H1 (cell line): ENCODE measurements at regions not wholly inside any gene's neighbourhood (a gene's known extent, or its start where the extent isn't known, plus 50 kb on each side); places are given as distances from the start of the nearest gene placed in this dataset.
A peak's percentile ranks its signal among the peaks of the same experiment; 100 is the strongest.

Experiments used
- CTCF ChIA-PET: fragments of 300-600 bp; sonication (Branson Sonifier 250); formaldehyde crosslinking; loops from one replicate; lab custom pipeline; 2021; ENCODE audit not compliant: partially characterized antibody; lab: Charles Lee
- POLR2A ChIA-PET: fragments of 300-600 bp; sonication (Branson Sonifier 250); formaldehyde crosslinking; loops from one replicate; lab custom pipeline; 2021; ENCODE audit warnings: inconsistent platforms; ENCODE audit not compliant: partially characterized antibody; lab: Charles Lee
- DNase-seq, 2 experiments: peaks; one replicate each; pipeline versions ENCODE4 v3.0.0 to v3.0.0-alpha.2; 2010 to 2022; ENCODE audit warnings: low spot score in 2 of 2, low read depth in 1 of 2, mixed read lengths in 1 of 2
- FAIRE-seq: peaks from 2 replicates; lab custom pipeline; 2011; peaks lifted over from hg19 to GRCh38; lab: Jason Lieb, UNC
- H2AFZ ChIP-seq: 2 replicates; pipeline ENCODE4 v1.8.1; 2012; ENCODE audit warnings: low read length, inconsistent platforms
- H2AK5ac ChIP-seq: 2 replicates; pipeline ENCODE4 v1.6.1; 2013; ENCODE audit warnings: low read depth, low read length
- H2BK120ac ChIP-seq: replicated peaks from 2 replicates; pipeline ENCODE3; 2013; ENCODE audit warnings: low read depth, low read length, inconsistent platforms
- H2BK12ac ChIP-seq: 2 replicates; pipeline ENCODE4 v1.6.1; 2013; ENCODE audit warnings: low read depth, low read length
- H2BK15ac ChIP-seq: 2 replicates; pipeline ENCODE4 v1.6.1; 2013; ENCODE audit warnings: low read length
- H2BK20ac ChIP-seq: 2 replicates; pipeline ENCODE4 v1.6.1; 2013; ENCODE audit warnings: low read length
- H2BK5ac ChIP-seq: 2 replicates; pipeline ENCODE4 v1.6.1; 2013; ENCODE audit warnings: low read depth, low read length
- H3K14ac ChIP-seq: 2 replicates; pipeline ENCODE4 v1.6.1; 2013; ENCODE audit warnings: inconsistent platforms; ENCODE audit not compliant: insufficient read length
- H3K18ac ChIP-seq: 2 replicates; pipeline ENCODE4 v1.6.1; 2013; ENCODE audit warnings: low read length; ENCODE audit errors: extremely low read depth
- H3K23ac ChIP-seq: 2 replicates; pipeline ENCODE4 v1.6.1; 2013; ENCODE audit warnings: inconsistent platforms; ENCODE audit not compliant: insufficient read length
- H3K23me2 ChIP-seq: 2 replicates; pipeline ENCODE4 v1.6.1; 2013; ENCODE audit warnings: low read depth, low read length
- H3K27ac ChIP-seq: 2 replicates; pipeline ENCODE4 v1.6.1; 2011; ENCODE audit warnings: low read depth, low read length, inconsistent platforms
- H3K27me3 ChIP-seq, 4 experiments: replicated peaks in 1 of 4; 1 replicate in 1 of 4; 2 replicates in 3 of 4; pipeline versions ENCODE4 v1.6.1 to v1.8.1; 2011 to 2013; ENCODE audit warnings: low read length in 3 of 4, mild to moderate bottlenecking in 3 of 4, inconsistent platforms in 2 of 4, mixed read lengths in 2 of 4, moderate library complexity in 1 of 4; ENCODE audit not compliant: control insufficient read depth in 3 of 4, insufficient read depth in 3 of 4; ENCODE audit errors: extremely low read depth in 1 of 4
- H3K36me3 ChIP-seq, 4 experiments: 2 replicates each; pipeline versions ENCODE4 v1.6.1 to v1.8.1; 2011 to 2013; ENCODE audit warnings: mild to moderate bottlenecking in 4 of 4, low read length in 3 of 4, moderate library complexity in 2 of 4, control low read depth in 1 of 4, inconsistent platforms in 1 of 4; ENCODE audit not compliant: insufficient read depth in 4 of 4, control insufficient read depth in 2 of 4
- H3K4ac ChIP-seq: replicated peaks from 2 replicates; pipeline ENCODE3; 2013; ENCODE audit warnings: low read length, low read depth, mixed read lengths, inconsistent platforms; ENCODE audit not compliant: insufficient read length
- H3K4me1 ChIP-seq, 4 experiments: replicated peaks in 1 of 4; 1 replicate in 1 of 4; 2 replicates in 3 of 4; pipeline versions ENCODE4 v1.6.1 to v1.8.1; 2011 to 2013; ENCODE audit warnings: low read length in 3 of 4, inconsistent platforms in 2 of 4, mixed read lengths in 1 of 4; ENCODE audit not compliant: insufficient read depth in 4 of 4, control insufficient read depth in 3 of 4
- H3K4me2 ChIP-seq, 2 experiments: 2 replicates each; pipeline versions ENCODE4 v1.6.1 to v1.8.1; 2011 to 2013; ENCODE audit warnings: low read depth in 2 of 2, low read length in 2 of 2, control low read depth in 1 of 2, inconsistent platforms in 1 of 2, mild to moderate bottlenecking in 1 of 2; ENCODE audit not compliant: insufficient read depth in 1 of 2
- H3K4me3 ChIP-seq, 4 experiments: fragments of 200-600, 300-600 bp in 1 of 4; sonication (generic), shearing (Covaris generic), sonication (Bioruptor Twin) in 1 of 4; 2 replicates each; pipeline versions ENCODE4 v1.5.1 to v1.8.1; 2011 to 2016; ENCODE audit warnings: low read length in 4 of 4, low read depth in 3 of 4, control low read depth in 2 of 4, inconsistent platforms in 2 of 4, mild to moderate bottlenecking in 2 of 4, mixed read lengths in 1 of 4, moderate library complexity in 1 of 4; ENCODE audit not compliant: insufficient read depth in 2 of 4; ENCODE audit errors: extremely low read depth in 1 of 4
- H3K56ac ChIP-seq: replicated peaks from 2 replicates; pipeline ENCODE3; 2013; ENCODE audit warnings: low read depth, mild to moderate bottlenecking, mixed read lengths, low read length, inconsistent platforms; ENCODE audit not compliant: insufficient read length
- H3K79me1 ChIP-seq: 2 replicates; pipeline ENCODE4 v1.6.1; 2013; ENCODE audit warnings: low read depth, low read length, control low read depth
- H3K79me2 ChIP-seq, 2 experiments: 2 replicates each; pipeline versions ENCODE4 v1.6.1 to v1.8.1; 2012 to 2013; ENCODE audit warnings: low read length in 2 of 2, mild to moderate bottlenecking in 2 of 2, inconsistent platforms in 1 of 2; ENCODE audit not compliant: insufficient read depth in 2 of 2, control insufficient read depth in 1 of 2
- H3K9ac ChIP-seq, 4 experiments: replicated peaks in 1 of 4; 1 replicate in 1 of 4; 2 replicates in 3 of 4; pipeline versions ENCODE4 v1.6.1 to v1.8.1; 2011 to 2013; ENCODE audit warnings: low read depth in 3 of 4, low read length in 3 of 4, control low read depth in 2 of 4, mild to moderate bottlenecking in 2 of 4, moderate library complexity in 2 of 4, inconsistent platforms in 1 of 4; ENCODE audit errors: extremely low read depth in 1 of 4
- H3K9me3 ChIP-seq, 2 experiments: 2 replicates each; pipeline versions ENCODE4 v1.6.1 to v1.8.1; 2012 to 2013; ENCODE audit warnings: mild to moderate bottlenecking in 2 of 2, moderate library complexity in 2 of 2, control low read depth in 1 of 2, inconsistent platforms in 1 of 2, low read depth in 1 of 2, low read length in 1 of 2, mixed read lengths in 1 of 2; ENCODE audit not compliant: insufficient read depth in 2 of 2
- H4K20me1 ChIP-seq, 2 experiments: replicated peaks in 1 of 2; 2 replicates each; pipeline versions ENCODE3 to v1.8.1; 2011 to 2013; ENCODE audit warnings: inconsistent platforms in 2 of 2, low read length in 2 of 2, mild to moderate bottlenecking in 1 of 2; ENCODE audit not compliant: insufficient read depth in 2 of 2, control insufficient read depth in 1 of 2
- H4K5ac ChIP-seq: 2 replicates; pipeline ENCODE4 v1.6.1; 2013; ENCODE audit warnings: low read length, low read depth, mixed read lengths, inconsistent platforms; ENCODE audit not compliant: insufficient read length
- H4K8ac ChIP-seq: 2 replicates; pipeline ENCODE4 v1.8.0; 2013; ENCODE audit warnings: mild to moderate bottlenecking, moderate library complexity, low read length, inconsistent platforms; ENCODE audit not compliant: insufficient read depth; ENCODE audit errors: extremely low read depth
- H4K91ac ChIP-seq: replicated peaks from 2 replicates; pipeline ENCODE3; 2013; ENCODE audit warnings: low read length, mixed read lengths, inconsistent platforms; ENCODE audit not compliant: insufficient read length
- BACH1 ChIP-seq: IDR thresholded peaks from 2 replicates; pipeline ENCODE4 v1.6.1; 2012; ENCODE audit warnings: low read length, improper control_type of control experiment
- CBX5 ChIP-seq: fragments of 300-800, 300-1000 bp; sonication (generic); IDR thresholded peaks from 2 replicates; pipeline ENCODE4 v1.7.1; 2016; ENCODE audit warnings: antibody characterized with exemption, low read length, low read depth
- CEBPB ChIP-seq: IDR thresholded peaks from 2 replicates; pipeline ENCODE4 v1.6.1; 2012; ENCODE audit warnings: low read depth, low read length
- CHD1 ChIP-seq: IDR thresholded peaks from 2 replicates; pipeline ENCODE4 v1.6.1; 2012; ENCODE audit warnings: low read depth, low read length, improper control_type of control experiment
- EGR1 ChIP-seq: IDR thresholded peaks from 2 replicates; pipeline ENCODE4 v1.6.1; 2011; ENCODE audit warnings: low read depth, low read length, borderline replicate concordance
- GABPA ChIP-seq: IDR thresholded peaks from 2 replicates; pipeline ENCODE4 v1.6.1; 2011; ENCODE audit warnings: mild to moderate bottlenecking, low read length, moderate library complexity, borderline replicate concordance; ENCODE audit not compliant: insufficient read depth
- PHF8 ChIP-seq: fragments of 200-600 bp; sonication (generic); conservative IDR thresholded peaks from 2 replicates; pipeline ENCODE4 v1.7.1; 2012; ENCODE audit warnings: low read depth, mild to moderate bottlenecking, inconsistent platforms, low read length, moderate library complexity
- RBBP5 ChIP-seq: IDR thresholded peaks from 2 replicates; pipeline ENCODE4 v1.7.1; 2012; ENCODE audit warnings: low read depth, mild to moderate bottlenecking, inconsistent platforms, low read length, moderate library complexity, borderline replicate concordance
- SP2 ChIP-seq: IDR thresholded peaks from 2 replicates; pipeline ENCODE4 v1.6.1; 2012; ENCODE audit warnings: mild to moderate bottlenecking, low read length, inconsistent platforms
- TAF7 ChIP-seq: optimal IDR thresholded peaks from 2 replicates; pipeline ENCODE3; 2011; ENCODE audit warnings: low read depth, mild to moderate bottlenecking, inconsistent platforms, low read length, moderate library complexity, borderline replicate concordance
- TBP ChIP-seq: IDR thresholded peaks from 2 replicates; pipeline ENCODE4 v1.6.1; 2011; ENCODE audit warnings: low read depth, low read length, improper control_type of control experiment
- TCF12 ChIP-seq: IDR thresholded peaks from 2 replicates; pipeline ENCODE4 v1.6.1; 2011; ENCODE audit warnings: low read depth, mild to moderate bottlenecking, low read length
- WGBS, 2 experiments: shearing (Covaris generic) in 1 of 2; methylation state at CpG; one replicate each; pipeline versions ENCODE4 v1.1.6 to v1.1.7; 2013 to 2015; ENCODE audit warnings: low lambda C conversion rate in 2 of 2, mixed read lengths in 2 of 2, inconsistent platforms in 1 of 2, low coverage in 1 of 2, missing lambda C conversion rate in 1 of 2; ENCODE audit not compliant: insufficient replicate concordance in 2 of 2, insufficient coverage in 1 of 2, insufficient read length in 1 of 2; ENCODE audit errors: extremely low coverage in 1 of 2, missing lambda C conversion rate in 1 of 2; 5-methylcytosine and 5-hydroxymethylcytosine counted together
- TF ChIP-seq, protein P1 (sequence below): IDR thresholded peaks from 2 replicates; pipeline ENCODE4 v1.6.1; 2012; ENCODE audit warnings: low read length, inconsistent platforms

DNA sequence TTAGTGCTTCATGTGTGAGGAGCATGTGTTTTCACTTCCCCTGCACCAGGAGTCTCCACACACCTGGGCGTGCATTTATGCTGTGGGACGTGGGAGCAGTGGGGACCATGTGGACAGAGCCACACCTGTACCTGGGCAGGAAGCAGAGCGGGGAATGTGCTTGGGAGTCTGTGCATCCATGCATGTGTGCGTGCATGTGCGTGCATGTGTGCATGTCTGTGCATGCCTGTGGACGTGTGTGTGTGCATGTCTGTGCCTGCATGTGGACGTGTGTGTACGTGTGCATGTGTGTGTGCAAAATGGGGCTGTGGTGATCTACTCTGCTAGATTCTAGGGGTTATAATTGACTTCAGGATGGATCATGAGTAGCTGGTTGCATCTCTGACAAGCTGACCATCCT is 224.0 kb upstream of the GMDS start:
- H4K91ac ChIP-seq, result peak overlapping the region; percentile 67
- no peak overlapping the region for H3K14ac ChIP-seq
- H2BK15ac ChIP-seq, result no peak overlapping the region
- H3K9ac ChIP-seq, result no peak overlapping the region; a peak in 1 of 7 replicates
- no peak for DNase-seq
- H3K4me3 ChIP-seq, result no peak overlapping the region
- peaks cover 0 to 10% (median 4%) of the 10 kb centered on the region in 4 experiments; a peak in 5 of 7 replicates for H3K4me1 ChIP-seq
- CTCF ChIA-PET, result interaction anchor here (1.3 to 2.8 kb wide), 4 partner anchors 10 to 292 kb away, joined by 3 to 9 read pairs (median 4); no protein-coding TSS in a partner anchor
- H2BK12ac ChIP-seq, result peak overlapping the region; percentile 63; the same call in 1 of the 2 replicates
- no peak overlapping the region for H4K5ac ChIP-seq
- H3K23me2 ChIP-seq, result no peaks in the 10 kb centered on the region; the same call in 1 of the 2 replicates
- no peak overlapping the region; the same call in 1 of the 2 replicates for H4K8ac ChIP-seq
- no peaks in the 10 kb centered on the region for H3K79me1 ChIP-seq
- no peak overlapping the region for H2AFZ ChIP-seq
- peak overlapping the region; percentile 87 for H3K4ac ChIP-seq
- POLR2A ChIA-PET, result no interaction called here
- FAIRE-seq, result no peak
- no peaks in the 10 kb centered on the region for H3K36me3 ChIP-seq
- no peak overlapping the region for H3K23ac ChIP-seq
- peaks cover 0 to 2% (median 0%) of the 10 kb centered on the region in 4 experiments; a peak in 3 of 7 replicates for H3K27me3 ChIP-seq
- H3K9me3 ChIP-seq, result no peaks in the 10 kb centered on the region
- H3K4me2 ChIP-seq, result no peak overlapping the region
- no peak overlapping the region for H2BK120ac ChIP-seq
- peak overlapping the region; percentile 96; the same call in 1 of the 2 replicates for H2AK5ac ChIP-seq
- H3K27ac ChIP-seq, result no peak overlapping the region
- no peak overlapping the region for H3K56ac ChIP-seq
- no peak overlapping the region; the same call in 1 of the 2 replicates for H2BK5ac ChIP-seq
- no peaks in the 10 kb centered on the region for H3K79me2 ChIP-seq
- no peak overlapping the region for H2BK20ac ChIP-seq
- H4K20me1 ChIP-seq, result no peaks in the 10 kb centered on the region
- peak overlapping the region; percentile 24; the same call in 1 of the 2 replicates for H3K18ac ChIP-seq
- WGBS, 2 experiments, result 83% methylated on average over 8 of the region's 8 CpGs; no CpG with 5 or more reads in 1 of the 2 experiments
- TF ChIP-seq TAF7 (no peak), RBBP5 (no peak), CBX5 (no peak), CEBPB (no peak), TCF12 (no peak), EGR1 (no peak), PHF8 (no peak), GABPA (no peak), BACH1 (no peak), SP2 (no peak), TBP (no peak), CHD1 (no peak)
- TF ChIP-seq, protein P1, sequence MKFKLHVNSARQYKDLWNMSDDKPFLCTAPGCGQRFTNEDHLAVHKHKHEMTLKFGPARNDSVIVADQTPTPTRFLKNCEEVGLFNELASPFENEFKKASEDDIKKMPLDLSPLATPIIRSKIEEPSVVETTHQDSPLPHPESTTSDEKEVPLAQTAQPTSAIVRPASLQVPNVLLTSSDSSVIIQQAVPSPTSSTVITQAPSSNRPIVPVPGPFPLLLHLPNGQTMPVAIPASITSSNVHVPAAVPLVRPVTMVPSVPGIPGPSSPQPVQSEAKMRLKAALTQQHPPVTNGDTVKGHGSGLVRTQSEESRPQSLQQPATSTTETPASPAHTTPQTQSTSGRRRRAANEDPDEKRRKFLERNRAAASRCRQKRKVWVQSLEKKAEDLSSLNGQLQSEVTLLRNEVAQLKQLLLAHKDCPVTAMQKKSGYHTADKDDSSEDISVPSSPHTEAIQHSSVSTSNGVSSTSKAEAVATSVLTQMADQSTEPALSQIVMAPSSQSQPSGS, result no peak
